ACC112 (cell line): ENCODE measurements at regions not wholly inside any gene's neighbourhood (a gene's known extent, or its start where the extent isn't known, plus 50 kb on each side); places are given as distances from the start of the nearest gene placed in this dataset.

ENCODE experiments used
- H2AFZ ChIP-seq: fragments of 200-600 bp; sonication (generic); one replicate; pipeline ENCODE4 v1.6.0; 2017; ENCODE audit warnings: antibody characterized with exemption, low read length; ENCODE audit not compliant: unreplicated experiment
- H3K27ac ChIP-seq: fragments of 200-600 bp; sonication (generic); 2 replicates; pipeline ENCODE4 v1.5.1; 2014; ENCODE audit warnings: low read depth, mild to moderate bottlenecking, antibody characterized with exemption, low read length, moderate library complexity
- H3K27me3 ChIP-seq: fragments of 200-600 bp; sonication (generic); 2 replicates; pipeline ENCODE4 v1.6.1; 2014; ENCODE audit warnings: mild to moderate bottlenecking, antibody characterized with exemption, low read length, moderate library complexity, mixed read lengths; ENCODE audit not compliant: insufficient read depth
- H3K36me3 ChIP-seq: fragments of 200-600 bp; sonication (generic); 2 replicates; pipeline ENCODE4 v1.6.1; 2016; ENCODE audit warnings: mild to moderate bottlenecking, antibody characterized with exemption, low read length, moderate library complexity, mixed read lengths; ENCODE audit not compliant: insufficient read depth
- H3K4me1 ChIP-seq: fragments of 200-600 bp; sonication (generic); one replicate; pipeline ENCODE4 v1.6.1; 2016; ENCODE audit warnings: low read length, mixed read lengths; ENCODE audit not compliant: insufficient read depth, unreplicated experiment, control insufficient read depth
- H3K4me3 ChIP-seq: fragments of 200-600 bp; sonication (generic); 2 replicates; pipeline ENCODE4 v1.5.1; 2014; ENCODE audit warnings: mild to moderate bottlenecking, low read depth, low read length
- H3K79me2 ChIP-seq: fragments of 200-600 bp; sonication (generic); one replicate; pipeline ENCODE4 v1.6.0; 2016; ENCODE audit warnings: low read length; ENCODE audit not compliant: control insufficient read depth, unreplicated experiment, insufficient read depth

- Histone ChIP-seq H3K4me3 (no peak overlapping the region), H3K36me3 (no peaks in the 10 kb centered on the region), H3K4me1 (no peaks in the 10 kb centered on the region), H3K27ac (no peak overlapping the region), H3K79me2 (no peaks in the 10 kb centered on the region), H2AFZ (no peak overlapping the region), H3K27me3 (no peaks in the 10 kb centered on the region)
Measured at GRCh38 chr11:115706626-115707135, 202.5 kb upstream of the CADM1 start.

GRCh38 chr11:115705200-115705599 lies 201.0 kb upstream of the CADM1 start:
- Histone ChIP-seq H3K27ac (no peak overlapping the region), H3K4me3 (no peak overlapping the region), H3K27me3 (no peaks in the 10 kb centered on the region), H3K4me1 (no peaks in the 10 kb centered on the region), H2AFZ (no peak overlapping the region), H3K36me3 (no peaks in the 10 kb centered on the region), H3K79me2 (no peaks in the 10 kb centered on the region)

- no peaks in the 10 kb centered on the region for H3K36me3 ChIP-seq
- no peak overlapping the region for H3K4me3 ChIP-seq
- no peak overlapping the region for H3K27ac ChIP-seq
- H2AFZ ChIP-seq: no peak overlapping the region
- H3K27me3 ChIP-seq: no peaks in the 10 kb centered on the region
- H3K4me1 ChIP-seq: no peaks in the 10 kb centered on the region
- H3K79me2 ChIP-seq: no peaks in the 10 kb centered on the region
Measured at GRCh38 chr11:115700981-115701875, 197.0 kb upstream of the CADM1 start.

GRCh38 chr11:115700496-115700895 lies 196.3 kb upstream of the CADM1 start:
- H2AFZ ChIP-seq: no peak overlapping the region
- no peaks in the 10 kb centered on the region for H3K79me2 ChIP-seq
- no peak overlapping the region for H3K27ac ChIP-seq
- no peaks in the 10 kb centered on the region for H3K27me3 ChIP-seq
- no peaks in the 10 kb centered on the region for H3K4me1 ChIP-seq
- no peaks in the 10 kb centered on the region for H3K36me3 ChIP-seq
- H3K4me3 ChIP-seq: no peak overlapping the region

GRCh38 chr11:115699733-115700132 lies 195.5 kb upstream of the CADM1 start:
- Histone ChIP-seq H2AFZ (no peak overlapping the region), H3K27me3 (no peaks in the 10 kb centered on the region), H3K4me1 (no peaks in the 10 kb centered on the region), H3K36me3 (no peaks in the 10 kb centered on the region), H3K79me2 (no peaks in the 10 kb centered on the region), H3K27ac (no peak overlapping the region), H3K4me3 (no peak overlapping the region)

- Histone ChIP-seq H3K27ac (no peak overlapping the region), H2AFZ (no peak overlapping the region)
Measured at GRCh38 chr11:115699326-115699725, 195.1 kb upstream of the CADM1 start.

GRCh38 chr11:115698243-115698642 lies 194.0 kb upstream of the CADM1 start:
- no peaks in the 10 kb centered on the region for H3K36me3 ChIP-seq
- no peak overlapping the region for H2AFZ ChIP-seq
- no peak overlapping the region for H3K27ac ChIP-seq
- no peaks in the 10 kb centered on the region for H3K4me1 ChIP-seq
- no peak overlapping the region for H3K4me3 ChIP-seq
- no peaks in the 10 kb centered on the region for H3K79me2 ChIP-seq
- H3K27me3 ChIP-seq: no peaks in the 10 kb centered on the region

More at GRCh38 chr11:115699326-115699725, 195.1 kb upstream of the CADM1 start:
- Histone ChIP-seq H3K4me1 (no peaks in the 10 kb centered on the region), H3K36me3 (no peaks in the 10 kb centered on the region), H3K27me3 (no peaks in the 10 kb centered on the region), H3K4me3 (no peak overlapping the region), H3K79me2 (no peaks in the 10 kb centered on the region)

GRCh38 chr11:115696563-115696962 lies 192.3 kb upstream of the CADM1 start:
- no peaks in the 10 kb centered on the region for H3K36me3 ChIP-seq
- no peak overlapping the region for H3K27ac ChIP-seq
- no peak overlapping the region for H3K4me3 ChIP-seq
- no peak overlapping the region for H2AFZ ChIP-seq
- H3K4me1 ChIP-seq: no peaks in the 10 kb centered on the region
- no peaks in the 10 kb centered on the region for H3K27me3 ChIP-seq
- no peaks in the 10 kb centered on the region for H3K79me2 ChIP-seq

GRCh38 chr11:115695677-115696364 lies 191.6 kb upstream of the CADM1 start:
- H3K4me1 ChIP-seq: no peaks in the 10 kb centered on the region
- no peak overlapping the region for H3K27ac ChIP-seq
- H3K27me3 ChIP-seq: no peaks in the 10 kb centered on the region
- no peak overlapping the region for H2AFZ ChIP-seq
- no peaks in the 10 kb centered on the region for H3K79me2 ChIP-seq
- no peak overlapping the region for H3K4me3 ChIP-seq
- no peaks in the 10 kb centered on the region for H3K36me3 ChIP-seq

GRCh38 chr11:115693002-115693401 lies 188.8 kb upstream of the CADM1 start:
- no peaks in the 10 kb centered on the region for H3K79me2 ChIP-seq
- no peak overlapping the region for H2AFZ ChIP-seq
- no peaks in the 10 kb centered on the region for H3K36me3 ChIP-seq
- H3K27me3 ChIP-seq: no peaks in the 10 kb centered on the region
- no peaks in the 10 kb centered on the region for H3K4me1 ChIP-seq
- no peak overlapping the region for H3K27ac ChIP-seq
- H3K4me3 ChIP-seq: no peak overlapping the region
